HG03175 (cell line): ENCODE measurements at regions not wholly inside any gene's neighbourhood (a gene's known extent, or its start where the extent isn't known, plus 50 kb on each side); places are given as distances from the start of the nearest gene placed in this dataset.

Experiments used
- ATAC-seq: cut with Tn5 transposase; IDR thresholded peaks from one replicate; pipeline ENCODE4 v1.9.1; 2021; ENCODE audit warnings: mild to moderate bottlenecking, moderate library complexity; ENCODE audit not compliant: unreplicated experiment

GRCh38 chr14:65794674-65795279, 382.2 kb downstream of the FUT8 start:
- ATAC-seq: no peak

GRCh38 chr14:65798216-65798615, 385.7 kb downstream of the FUT8 start:
- no peak for ATAC-seq

GRCh38 chr14:65800694-65801093, 388.2 kb downstream of the FUT8 start:
- ATAC-seq: no peak

- no peak for ATAC-seq
Observed at GRCh38 chr14:65802196-65802595, 389.7 kb downstream of the FUT8 start.

- no peak for ATAC-seq
Observed at GRCh38 chr14:65803885-65804284, 391.4 kb downstream of the FUT8 start.

- ATAC-seq: no peak
Observed at GRCh38 chr14:65804439-65805112, 392.0 kb downstream of the FUT8 start.

DNA sequence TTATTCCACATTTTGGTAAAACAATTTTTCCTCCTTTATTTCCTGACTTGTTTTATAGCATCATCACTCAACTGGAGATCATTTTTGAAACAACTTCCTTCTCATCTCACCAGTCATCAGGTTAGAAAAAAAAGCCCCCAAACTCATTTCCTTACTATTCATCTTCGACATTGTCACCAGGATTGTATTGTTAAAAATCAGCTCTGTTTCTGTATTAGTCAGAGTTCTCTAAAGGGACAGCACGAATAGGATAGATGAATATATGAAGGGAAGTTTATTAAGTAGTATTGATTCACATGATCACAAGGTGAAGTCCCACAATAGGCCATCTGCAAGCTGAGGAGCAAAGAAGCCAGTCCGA, 392.6 kb downstream of the FUT8 start:
- ATAC-seq: no peak

DNA sequence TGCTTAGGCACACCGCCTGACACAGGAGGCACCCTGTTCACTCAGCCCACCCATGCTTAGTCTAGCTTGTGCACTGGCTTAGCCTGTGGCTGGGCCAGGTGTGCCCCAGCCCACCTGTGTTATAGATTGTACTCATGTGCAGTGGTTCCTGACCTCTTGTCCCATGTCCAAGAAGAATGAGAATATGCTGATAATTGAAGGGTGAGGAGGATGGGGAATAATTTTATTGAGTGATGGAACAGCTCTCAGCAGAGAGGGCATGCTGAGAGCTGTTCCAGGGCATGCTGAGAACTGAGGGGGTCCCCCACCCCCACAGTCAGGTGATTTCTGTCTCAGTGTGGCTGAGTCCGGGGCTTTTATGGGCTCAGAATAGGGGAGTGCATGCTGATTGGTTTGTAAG, 395.9 kb downstream of the FUT8 start:
- ATAC-seq: no peak

GRCh38 chr14:65810322-65810721, 397.8 kb downstream of the FUT8 start:
- no peak for ATAC-seq

GRCh38 chr14:65813760-65814384, 401.3 kb downstream of the FUT8 start:
- ATAC-seq: no peak

- no peak for ATAC-seq
Observed at GRCh38 chr14:65815127-65815526, 402.6 kb downstream of the FUT8 start.

DNA sequence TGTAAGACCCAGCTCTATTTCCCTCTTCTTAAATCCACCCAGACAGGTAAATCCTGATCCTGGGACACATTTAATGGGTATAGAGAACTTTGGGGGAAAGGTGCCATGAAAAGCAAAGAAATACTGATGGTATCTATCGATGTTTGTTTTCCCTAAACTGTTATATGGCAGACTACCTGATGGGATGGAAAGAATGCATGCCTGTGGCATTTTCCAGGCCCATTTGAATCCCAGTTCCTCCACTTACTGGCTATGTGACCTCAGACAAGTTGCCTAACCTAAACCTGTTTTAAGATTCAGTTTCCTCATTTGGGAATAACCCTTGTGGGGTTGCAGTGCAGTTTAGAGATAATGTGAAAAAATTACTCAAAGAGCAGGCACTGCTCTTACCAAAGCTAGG, 404.5 kb downstream of the FUT8 start:
- no peak for ATAC-seq

DNA sequence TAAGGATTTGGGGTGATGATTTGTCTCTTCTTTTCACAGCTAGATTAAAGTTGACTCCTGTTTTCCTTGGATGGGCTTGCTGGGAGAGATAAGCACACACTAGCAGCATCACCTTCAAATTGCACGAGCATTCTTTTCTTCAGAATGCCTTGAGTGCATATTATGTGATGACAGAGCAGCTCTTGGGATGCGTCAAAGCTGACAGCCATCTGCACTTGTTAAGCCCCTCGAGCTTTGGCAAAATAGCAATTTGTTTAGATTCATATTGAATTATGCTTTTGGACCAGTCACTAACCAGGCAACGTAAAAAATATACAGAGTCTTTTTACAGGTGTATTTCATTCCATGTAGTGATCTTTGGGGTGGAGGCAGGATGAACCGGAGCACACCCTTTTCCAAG, 407.0 kb downstream of the FUT8 start:
- no peak for ATAC-seq

DNA sequence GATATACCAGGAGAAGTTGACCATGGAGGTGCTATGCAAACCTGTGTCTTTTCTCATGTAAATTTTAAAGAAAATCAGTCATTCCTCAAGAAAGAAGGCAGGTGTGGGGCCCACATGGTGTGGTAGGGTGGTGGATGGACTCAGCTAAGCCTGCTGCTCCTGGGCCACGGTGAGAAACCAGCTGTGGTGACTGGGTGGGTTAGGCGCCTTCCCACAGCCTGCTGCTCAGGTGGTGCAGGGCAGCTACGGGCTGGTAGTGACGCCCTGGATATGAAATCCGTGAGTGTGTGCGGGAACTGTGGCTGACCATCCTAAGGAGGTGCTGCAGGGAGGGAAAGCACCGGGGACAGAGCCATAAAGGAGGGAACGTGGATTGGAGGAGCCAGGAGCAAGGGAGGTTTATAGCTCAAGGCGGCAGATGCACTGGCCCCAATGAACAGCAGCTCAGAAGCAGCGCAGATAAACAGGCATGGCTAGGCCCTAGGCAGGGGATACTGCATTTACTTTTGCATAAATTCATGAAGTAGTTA, 408.8 kb downstream of the FUT8 start:
- no peak for ATAC-seq

GRCh38 chr14:65824285-65824977, 411.9 kb downstream of the FUT8 start:
- ATAC-seq: peak; percentile 76

DNA sequence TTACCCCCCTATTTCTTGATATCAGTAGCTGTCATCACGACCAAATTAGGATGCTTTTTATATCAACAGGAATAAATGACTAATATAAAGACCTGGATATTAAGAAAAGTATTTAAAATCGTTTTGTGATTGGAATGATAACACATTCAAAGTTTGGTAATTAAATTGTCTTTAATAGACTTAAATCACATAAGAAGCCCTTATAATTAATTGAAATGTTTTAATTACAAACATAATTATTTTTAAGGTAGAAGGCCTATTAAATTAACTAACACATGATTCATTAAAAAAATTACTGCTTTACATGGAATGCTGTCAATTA, 412.4 kb downstream of the FUT8 start:
- no peak for ATAC-seq

DNA sequence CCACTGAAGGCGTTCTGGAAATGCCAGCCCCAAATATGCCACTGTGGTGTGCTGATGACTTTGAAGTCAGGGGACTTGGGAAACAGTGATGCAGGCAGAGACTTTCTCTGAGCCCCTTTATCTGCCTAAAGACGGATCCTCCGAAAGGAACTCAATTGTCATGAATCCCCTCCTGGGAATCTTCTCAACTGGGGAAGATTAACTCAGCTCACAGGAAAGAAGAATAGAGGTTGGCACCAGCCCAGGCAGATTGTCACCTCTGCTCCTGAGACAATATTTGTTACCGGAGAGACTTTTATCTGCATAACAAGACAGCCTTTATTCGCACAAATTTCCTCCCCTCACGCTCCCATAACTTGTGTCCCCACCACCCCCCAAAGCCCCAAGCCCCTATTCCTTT, 414.4 kb downstream of the FUT8 start:
- no peak for ATAC-seq

- no peak for ATAC-seq
Observed at GRCh38 chr14:65827520-65827919, 415.0 kb downstream of the FUT8 start.

DNA sequence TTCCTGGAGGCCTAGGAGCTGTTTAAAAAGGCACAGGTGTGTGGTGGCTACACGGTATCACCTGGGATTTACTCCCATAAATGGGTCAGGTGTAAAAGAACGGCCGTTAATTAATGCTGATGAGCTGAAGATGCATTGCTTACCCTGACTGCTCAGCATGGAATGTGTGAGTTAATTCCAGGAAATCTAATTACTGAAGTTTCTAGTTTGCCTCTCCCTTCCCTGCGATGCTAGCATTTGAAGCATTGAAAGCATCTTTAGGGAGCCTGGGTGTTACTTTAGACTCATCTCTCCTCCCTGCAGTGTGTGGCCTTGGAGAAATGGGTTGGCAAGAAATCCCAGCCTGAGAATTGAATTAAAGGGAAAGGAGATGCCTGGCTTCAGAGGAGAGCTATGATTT, 415.9 kb downstream of the FUT8 start:
- no peak for ATAC-seq

GRCh38 chr14:65832431-65833266, 420.1 kb downstream of the FUT8 start:
- no peak for ATAC-seq

- no peak for ATAC-seq
Observed at GRCh38 chr14:65833267-65833880, 420.8 kb downstream of the FUT8 start.
